OCI-LY7 (cell line): ENCODE measurements at regions not wholly inside any gene's neighbourhood (a gene's known extent, or its start where the extent isn't known, plus 50 kb on each side); places are given as distances from the start of the nearest gene placed in this dataset.

Experiments used
- CTCF ChIP-seq: fragments of 200-600 bp; sonication (generic); conservative IDR thresholded peaks from 2 replicates; pipeline ENCODE4 v1.5.1; 2014; ENCODE audit warnings: mild to moderate bottlenecking, antibody characterized with exemption, low read length, moderate library complexity, mixed read lengths
- EZH2phosphoT487 ChIP-seq: fragments of 200-600 bp; sonication (generic); IDR thresholded peaks from 2 replicates; pipeline ENCODE4 v1.6.1; 2018; ENCODE audit warnings: low read depth, borderline replicate concordance, mild to moderate bottlenecking, mixed run types, antibody characterized with exemption, low read length, moderate library complexity, mixed read lengths

GRCh38 chr6:3911130-3911529 is 62.0 kb downstream of the FAM50B start:
- TF ChIP-seq CTCF: no peak
- no peak for TF ChIP-seq EZH2phosphoT487
